Endothelial cell of umbilical vein (primary cell): ENCODE measurements at regions not wholly inside any gene's neighbourhood (a gene's known extent, or its start where the extent isn't known, plus 50 kb on each side); places are given as distances from the start of the nearest gene placed in this dataset.

Source experiments
- BruUV-seq: library from RNA; stranded (reverse); fragments of 400-500 nt; replicated peaks from 2 replicates; lab custom pipeline; 2021; lab: Mats Ljungman, UMichigan
- CTCF ChIA-PET: fragments of 300-600, 350-600 bp; sonication (Branson Sonifier 250); formaldehyde crosslinking; loops from one replicate; lab custom pipeline; 2021; ENCODE audit warnings: antibody characterized with exemption, inconsistent platforms; lab: Charles Lee
- POLR2A ChIA-PET: fragments of 300-600, 350-600 bp; sonication (Branson Sonifier 250); formaldehyde crosslinking; loops from one replicate; lab custom pipeline; 2021; ENCODE audit warnings: antibody characterized with exemption, inconsistent platforms; lab: Charles Lee
- DNase-seq: peaks from one replicate; pipeline ENCODE4 v3.0.0-alpha.2; 2011; ENCODE audit warnings: low read depth, low spot score
- FAIRE-seq: peaks from 2 replicates; lab custom pipeline; 2011; peaks lifted over from hg19 to GRCh38; lab: Jason Lieb, UNC
- H2AFZ ChIP-seq: 2 replicates; pipeline ENCODE4 v1.6.0; 2012; ENCODE audit warnings: low read depth, low read length, control low read depth, inconsistent platforms
- H3K27ac ChIP-seq: 2 replicates; pipeline ENCODE4 v1.5.1; 2011; ENCODE audit warnings: low read depth, mild to moderate bottlenecking, control low read depth, low read length, moderate library complexity; ENCODE audit not compliant: insufficient read depth
- H3K27me3 ChIP-seq, 2 experiments: 2 replicates each; pipeline versions ENCODE4 v1.6.0 to v1.6.1; 2011; ENCODE audit warnings: low read length in 2 of 2, mixed read lengths in 1 of 2; ENCODE audit not compliant: control insufficient read depth in 2 of 2, insufficient read depth in 2 of 2
- H3K36me3 ChIP-seq, 2 experiments: 2 replicates in 1 of 2; 3 replicates in 1 of 2; pipeline ENCODE4 v1.5.1; 2011; ENCODE audit warnings: low read length in 2 of 2, mild to moderate bottlenecking in 1 of 2, moderate library complexity in 1 of 2; ENCODE audit not compliant: control insufficient read depth in 2 of 2, insufficient read depth in 2 of 2; ENCODE audit errors: extremely low read depth in 1 of 2
- H3K4me1 ChIP-seq: 3 replicates; pipeline ENCODE4 v1.5.1; 2011; ENCODE audit warnings: mild to moderate bottlenecking, low read length; ENCODE audit not compliant: control insufficient read depth, insufficient read depth; ENCODE audit errors: extremely low read depth
- H3K4me2 ChIP-seq: 2 replicates; pipeline ENCODE4 v1.6.1; 2011; ENCODE audit warnings: low read length, control low read depth, mixed read lengths; ENCODE audit not compliant: insufficient read depth
- H3K4me3 ChIP-seq, 3 experiments: fragments of 200-600 bp in 1 of 3; sonication (generic), shearing (Covaris generic) in 1 of 3; replicated peaks in 1 of 3; 2 replicates each; pipeline ENCODE4 v1.5.1; 2011 to 2016; ENCODE audit warnings: control low read depth in 3 of 3, low read length in 3 of 3, mild to moderate bottlenecking in 2 of 3, inconsistent platforms in 1 of 3, low read depth in 1 of 3, moderate library complexity in 1 of 3; ENCODE audit not compliant: insufficient read depth in 1 of 3
- H3K79me2 ChIP-seq: 2 replicates; pipeline ENCODE4 v1.6.0; 2012; ENCODE audit warnings: low read length, inconsistent platforms; ENCODE audit not compliant: control insufficient read depth, insufficient read depth
- H3K9ac ChIP-seq: replicated peaks from 2 replicates; pipeline ENCODE3; 2011; ENCODE audit warnings: low read length, control low read depth; ENCODE audit not compliant: insufficient read depth; ENCODE audit errors: extremely low read depth
- H3K9me1 ChIP-seq: replicated peaks from 3 replicates; pipeline ENCODE4 v1.6.0; 2011; ENCODE audit warnings: mild to moderate bottlenecking, low read length; ENCODE audit not compliant: control insufficient read depth, insufficient read depth; ENCODE audit errors: extremely low read depth
- H3K9me3 ChIP-seq: replicated peaks from 2 replicates; pipeline ENCODE4 v1.5.1; 2012; ENCODE audit warnings: low read length, inconsistent platforms; ENCODE audit not compliant: control insufficient read depth, insufficient read depth
- H4K20me1 ChIP-seq: replicated peaks from 2 replicates; pipeline ENCODE3; 2011; ENCODE audit warnings: mild to moderate bottlenecking, low read length; ENCODE audit not compliant: control insufficient read depth, insufficient read depth; ENCODE audit errors: extremely low read depth
- CTCF ChIP-seq, 2 donors: IDR thresholded peaks; 1 replicate in 1 of 2; 2 replicates in 1 of 2; pipeline ENCODE4 v1.5.1; 2011; ENCODE audit warnings: low read length in 2 of 2, mild to moderate bottlenecking in 2 of 2, moderate library complexity in 2 of 2, control low read depth in 1 of 2, inconsistent platforms in 1 of 2, low read depth in 1 of 2; ENCODE audit not compliant: insufficient read depth in 1 of 2; ENCODE audit errors: extremely low read depth in 1 of 2
- EZH2 ChIP-seq: IDR thresholded peaks from 2 replicates; pipeline ENCODE4 v1.6.1; 2012; ENCODE audit warnings: borderline replicate concordance, low read depth, mild to moderate bottlenecking, moderate library complexity, low read length, inconsistent platforms; ENCODE audit not compliant: severe bottlenecking
- FOS ChIP-seq: IDR thresholded peaks from 2 replicates; pipeline ENCODE4 v1.6.1; 2011; ENCODE audit warnings: mild to moderate bottlenecking, low read length, moderate library complexity, borderline replicate concordance; ENCODE audit not compliant: insufficient read depth
- GATA2 ChIP-seq: IDR thresholded peaks from 2 replicates; pipeline ENCODE4 v1.7.0; 2011; ENCODE audit warnings: low read depth, mild to moderate bottlenecking, moderate library complexity, mixed read lengths, low read length; ENCODE audit not compliant: insufficient read length, insufficient read depth
- JUN ChIP-seq: IDR thresholded peaks from 2 replicates; pipeline ENCODE4 v1.6.1; 2011; ENCODE audit warnings: borderline replicate concordance, low read depth; ENCODE audit not compliant: insufficient read length, insufficient read depth
- MAX ChIP-seq: IDR thresholded peaks from 2 replicates; pipeline ENCODE4 v1.6.1; 2011; ENCODE audit not compliant: insufficient read depth, insufficient read length
- MYC ChIP-seq: IDR thresholded peaks from one replicate; pipeline ENCODE4 v1.6.1; 2011; ENCODE audit warnings: mild to moderate bottlenecking, low read depth, low read length
- POLR2A ChIP-seq: IDR thresholded peaks from 2 replicates; pipeline ENCODE4 v1.6.1; 2012; ENCODE audit warnings: low read depth, mild to moderate bottlenecking, control low read depth, low read length
- POLR2AphosphoS5 ChIP-seq: IDR thresholded peaks from 2 replicates; pipeline ENCODE4 v1.6.1; 2012; ENCODE audit warnings: low read depth, mild to moderate bottlenecking, control low read depth, low read length, moderate library complexity; ENCODE audit not compliant: insufficient read depth
- dilution Hi-C: fragments of 300-500 bp; cut with MboI; formaldehyde crosslinking; loops from one replicate; pipeline ENCODE4 v1.15.0; 2019; ENCODE audit warnings: low sequenced_read_pairs; ENCODE audit not compliant: extremely low pct_ligation_motif_present
- intact Hi-C: fragments of 100-400 bp; cut with micrococcal nuclease; formaldehyde crosslinking; loops from one replicate; pipeline ENCODE4 v1.10.0; 2022

- Histone ChIP-seq H2AFZ (no peak overlapping the region), H3K36me3 (no peaks in the 10 kb centered on the region), H3K4me1 (no peaks in the 10 kb centered on the region), H4K20me1 (no peaks in the 10 kb centered on the region), H3K9me1 (no peaks in the 10 kb centered on the region), H3K4me2 (no peak overlapping the region), H3K9ac (no peak overlapping the region), H3K27me3 (no peaks in the 10 kb centered on the region), H3K79me2 (no peaks in the 10 kb centered on the region), H3K9me3 (no peaks in the 10 kb centered on the region), H3K27ac (no peak overlapping the region), H3K4me3 (no peak overlapping the region)
- CTCF ChIA-PET, result no interaction called here
- POLR2A ChIA-PET, result no interaction called here
- no TSS peak for BruUV-seq
- TF ChIP-seq POLR2AphosphoS5 (no peak), EZH2 (no peak), CTCF (IDR thresholded peaks at IDR 0.05; ENCODE audit: extremely low read depth in 1 of 2, insufficient read depth in 1 of 2, low read depth in 1 of 2, low read length in 2 of 2) (no peak), POLR2A (no peak), FOS (no peak), GATA2 (no peak), MYC (no peak), JUN (no peak), MAX (no peak)
- intact Hi-C loops, result no loop called here
- DNase-seq, result no peak
- FAIRE-seq, result no peak
- dilution Hi-C loops, result no loop called here
These were observed 479.9 kb upstream of the CDH11 start for GRCh38 chr16:65601781-65602180.
